ENCODE measurements at regions not wholly inside any gene's neighbourhood (a gene's known extent, or its start where the extent isn't known, plus 50 kb on each side); places are given as distances from the start of the nearest gene placed in this dataset.
A peak's percentile ranks its signal among the peaks of the same experiment; 100 is the strongest.
"Not testable (repeated sequence)": the region's sequence is repeated elsewhere in the genome, so short reads cannot be mapped to it uniquely, and the experiment has no call there.

- no peak for DNase-seq (ENCODE audit: low spot score)
Observed at GRCh38 chr2:82230406-82230805, 1925.9 kb upstream of the LRRTM1 start.

GRCh38 chr2:82226441-82226840 is 1921.9 kb upstream of the LRRTM1 start:
- no peak for DNase-seq (ENCODE audit: low spot score)

- DNase-seq (ENCODE audit: low spot score) = no peak
Observed at GRCh38 chr2:82224301-82224940, 1919.9 kb upstream of the LRRTM1 start.

GRCh38 chr2:82215212-82215611 is 1910.7 kb upstream of the LRRTM1 start:
- peak; percentile 4 for DNase-seq (ENCODE audit: low spot score)

GRCh38 chr2:82199493-82199852 is 1894.9 kb upstream of the LRRTM1 start:
- no peak for DNase-seq (ENCODE audit: low spot score)

GRCh38 chr2:82198809-82199492 is 1894.4 kb upstream of the LRRTM1 start:
- DNase-seq (ENCODE audit: low spot score) = no peak

GRCh38 chr2:82182270-82182669 is 1877.7 kb upstream of the LRRTM1 start:
- no peak for DNase-seq (ENCODE audit: low spot score)

GRCh38 chr2:82175210-82175609 is 1870.7 kb upstream of the LRRTM1 start:
- DNase-seq (ENCODE audit: low spot score) = not testable (repeated sequence)

GRCh38 chr2:82172483-82172882 is 1867.9 kb upstream of the LRRTM1 start:
- no peak for DNase-seq (ENCODE audit: low spot score)

- DNase-seq (ENCODE audit: low spot score) = no peak
Observed at GRCh38 chr2:82169379-82169778, 1864.8 kb upstream of the LRRTM1 start.

GRCh38 chr2:82165377-82165776 is 1860.8 kb upstream of the LRRTM1 start:
- no peak for DNase-seq (ENCODE audit: low spot score)

GRCh38 chr2:82158150-82158549 is 1853.6 kb upstream of the LRRTM1 start:
- DNase-seq (ENCODE audit: low spot score) = no peak

- no peak for DNase-seq (ENCODE audit: low spot score)
Observed at GRCh38 chr2:82155469-82155868, 1850.9 kb upstream of the LRRTM1 start.

- no peak for DNase-seq (ENCODE audit: low spot score)
Observed at GRCh38 chr2:82143343-82143742, 1838.8 kb upstream of the LRRTM1 start.

GRCh38 chr2:82139979-82140611 is 1835.5 kb upstream of the LRRTM1 start:
- no peak for DNase-seq (ENCODE audit: low spot score)

- no peak for DNase-seq (ENCODE audit: low spot score)
Observed at GRCh38 chr2:82137441-82137840, 1832.9 kb upstream of the LRRTM1 start.

- no peak for DNase-seq (ENCODE audit: low spot score)
Observed at GRCh38 chr2:82128051-82128450, 1823.5 kb upstream of the LRRTM1 start.

- no peak for DNase-seq (ENCODE audit: low spot score)
Observed at GRCh38 chr2:82124629-82125028, 1820.1 kb upstream of the LRRTM1 start.

- no peak for DNase-seq (ENCODE audit: low spot score)
Observed at GRCh38 chr2:82120654-82121053, 1816.1 kb upstream of the LRRTM1 start.

- no peak for DNase-seq (ENCODE audit: low spot score)
Observed at GRCh38 chr2:82120115-82120514, 1815.6 kb upstream of the LRRTM1 start.

- DNase-seq (ENCODE audit: low spot score) = no peak
Observed at GRCh38 chr2:82109418-82109817, 1804.9 kb upstream of the LRRTM1 start.

GRCh38 chr2:82098617-82099016 is 1794.1 kb upstream of the LRRTM1 start:
- no peak for DNase-seq (ENCODE audit: low spot score)

GRCh38 chr2:82089518-82089917 is 1785.0 kb upstream of the LRRTM1 start:
- no peak for DNase-seq (ENCODE audit: low spot score)
